ENCODE measurements at regions not wholly inside any gene's neighbourhood (a gene's known extent, or its start where the extent isn't known, plus 50 kb on each side); places are given as distances from the start of the nearest gene placed in this dataset.
"Not testable (repeated sequence)": the region's sequence is repeated elsewhere in the genome, so short reads cannot be mapped to it uniquely, and the experiment has no call there.

- no peak for DNase-seq (ENCODE audit: low read depth)
Measured at GRCh38 chr12:128026696-128027574, 240.0 kb upstream of the TMEM132C start.

DNA sequence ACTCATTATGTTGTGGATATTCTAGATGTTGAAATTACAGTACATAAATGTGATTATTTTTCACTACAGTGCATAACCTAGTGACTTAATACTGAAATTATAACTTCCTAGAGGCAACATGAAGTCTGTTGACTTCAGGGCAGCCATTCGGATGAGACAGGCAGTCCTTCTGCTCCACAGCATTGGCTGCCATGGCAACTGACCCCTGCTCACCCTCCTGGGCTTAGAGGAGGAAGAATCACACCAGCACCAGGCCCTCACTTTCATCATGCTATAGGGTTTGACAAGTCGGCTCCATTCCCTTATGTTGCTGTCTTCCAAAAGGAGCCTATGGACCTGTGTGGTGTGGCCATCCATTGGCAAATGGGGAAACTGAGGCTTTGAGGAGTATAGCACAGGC lies 233.5 kb upstream of the TMEM132C start:
- no peak for DNase-seq (ENCODE audit: low read depth)

GRCh38 chr12:128040971-128041370 lies 226.0 kb upstream of the TMEM132C start:
- DNase-seq (ENCODE audit: low read depth), result no peak

GRCh38 chr12:128042283-128042682 lies 224.7 kb upstream of the TMEM132C start:
- DNase-seq (ENCODE audit: low read depth), result not testable (repeated sequence)

DNA sequence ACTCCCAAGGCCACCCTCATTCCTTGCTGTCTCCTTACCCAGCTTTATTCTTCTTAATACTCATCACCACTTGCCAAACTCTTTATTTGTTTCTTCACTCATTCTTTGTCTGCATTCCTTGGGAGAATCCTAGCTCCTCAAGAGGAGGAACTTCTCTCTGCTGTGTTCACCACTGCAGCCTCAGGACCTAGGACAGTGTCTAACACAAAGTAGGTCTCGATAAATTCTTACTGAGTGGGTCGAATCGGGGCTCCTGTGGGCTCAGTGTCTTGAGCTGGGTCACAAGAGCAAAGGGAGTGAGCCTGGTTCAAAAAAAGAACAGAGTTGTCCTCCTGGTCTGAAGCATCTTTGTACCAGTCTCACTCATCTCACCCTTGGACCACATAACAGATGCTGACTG lies 224.1 kb upstream of the TMEM132C start:
- no peak for DNase-seq (ENCODE audit: low read depth)

DNA sequence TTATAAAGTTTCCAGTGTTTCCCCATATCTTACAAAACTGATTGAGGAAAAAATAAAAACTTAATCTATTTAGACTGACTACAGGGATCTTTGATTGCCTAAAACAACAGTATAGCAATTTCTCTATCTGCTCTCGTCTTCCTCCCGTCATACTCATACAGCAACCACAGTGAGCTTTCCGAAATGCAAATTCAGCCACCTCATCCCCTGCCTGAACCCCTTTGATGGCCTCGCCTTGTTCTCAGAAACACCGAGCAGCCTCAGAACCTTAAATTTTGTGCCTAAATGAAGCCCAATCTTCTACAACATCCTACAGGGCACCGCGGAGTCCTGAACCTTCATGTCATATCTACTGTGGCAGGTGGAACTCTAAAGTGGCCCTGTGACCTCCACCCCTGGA lies 223.7 kb upstream of the TMEM132C start:
- no peak for DNase-seq (ENCODE audit: low read depth)

GRCh38 chr12:128047266-128048060 lies 219.5 kb upstream of the TMEM132C start:
- no peak for DNase-seq (ENCODE audit: low read depth)

DNA sequence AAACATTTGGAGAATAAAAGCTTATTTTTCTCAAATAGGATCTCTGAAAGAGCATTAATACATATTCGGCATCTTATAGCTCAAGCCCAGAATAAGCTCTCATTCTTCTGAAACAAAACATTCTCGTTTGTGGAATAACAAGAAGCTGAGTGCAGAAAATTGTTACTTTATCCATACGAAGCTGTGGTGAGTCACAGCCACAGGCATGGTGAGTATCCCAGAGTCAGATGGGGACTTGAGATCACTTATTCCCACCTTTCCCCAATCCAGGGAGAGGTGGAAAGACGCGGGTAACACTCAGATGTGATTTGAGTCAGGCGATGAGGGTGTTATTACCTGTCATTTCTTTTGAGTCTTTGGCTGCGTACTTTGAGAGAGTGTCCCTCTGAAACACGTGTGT lies 214.6 kb upstream of the TMEM132C start:
- no peak for DNase-seq (ENCODE audit: low read depth)

GRCh38 chr12:128052777-128053176 lies 214.2 kb upstream of the TMEM132C start:
- DNase-seq (ENCODE audit: low read depth), result no peak

- no peak for DNase-seq (ENCODE audit: low read depth)
Measured at GRCh38 chr12:128055567-128055966, 211.4 kb upstream of the TMEM132C start.

DNA sequence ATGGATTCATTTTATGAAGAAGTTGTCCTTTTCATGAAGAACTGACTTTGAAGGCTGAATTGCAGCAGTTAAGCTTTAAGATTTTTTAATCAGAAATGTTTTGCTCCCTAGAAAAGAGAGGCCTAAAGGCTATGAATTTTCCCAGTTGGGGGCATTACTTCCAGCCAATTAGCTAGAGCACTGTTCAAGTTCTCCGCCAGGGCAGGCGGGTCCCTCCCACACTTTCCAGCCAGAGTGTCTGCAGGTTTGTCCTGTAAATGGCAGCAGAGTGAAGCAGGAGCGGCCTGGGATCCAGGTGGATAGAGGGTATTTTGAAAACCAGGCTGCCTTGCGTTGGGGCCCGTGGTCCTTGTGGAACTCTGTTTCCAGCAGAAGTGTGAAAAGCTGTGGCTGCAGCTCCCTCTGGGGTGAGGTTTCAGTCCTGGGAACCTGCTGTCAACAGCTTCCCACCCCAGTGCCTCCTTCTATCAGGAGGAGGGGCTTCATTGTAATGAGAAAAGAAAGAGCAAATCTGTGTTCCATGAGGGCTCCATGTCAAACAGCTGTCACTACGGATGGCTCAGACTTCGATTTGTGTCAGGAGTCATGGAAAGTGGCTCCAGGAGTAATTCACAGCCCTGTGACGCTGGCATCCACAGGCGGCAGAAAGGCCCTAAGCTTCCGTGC lies 210.7 kb upstream of the TMEM132C start:
- no peak for DNase-seq (ENCODE audit: low read depth)

DNA sequence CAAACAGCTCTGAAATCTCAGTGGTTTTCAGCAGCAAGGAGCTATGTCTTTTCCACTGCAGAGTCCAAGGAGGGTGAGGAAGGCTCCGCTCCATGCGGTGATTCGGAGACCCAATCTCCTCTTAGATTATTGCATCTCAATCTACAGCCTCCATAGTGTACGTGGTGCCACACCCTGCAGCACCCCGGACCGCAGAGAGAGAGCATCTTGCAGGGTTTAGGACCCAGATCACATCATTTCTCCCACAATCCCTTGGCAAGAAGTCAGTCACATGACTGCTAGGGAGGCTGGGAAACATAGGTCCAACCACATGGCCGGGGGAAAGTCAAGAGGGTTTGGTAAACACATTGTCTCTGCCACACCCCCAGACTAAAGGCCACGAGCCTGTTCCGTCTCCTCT lies 209.4 kb upstream of the TMEM132C start:
- no peak for DNase-seq (ENCODE audit: low read depth)

DNA sequence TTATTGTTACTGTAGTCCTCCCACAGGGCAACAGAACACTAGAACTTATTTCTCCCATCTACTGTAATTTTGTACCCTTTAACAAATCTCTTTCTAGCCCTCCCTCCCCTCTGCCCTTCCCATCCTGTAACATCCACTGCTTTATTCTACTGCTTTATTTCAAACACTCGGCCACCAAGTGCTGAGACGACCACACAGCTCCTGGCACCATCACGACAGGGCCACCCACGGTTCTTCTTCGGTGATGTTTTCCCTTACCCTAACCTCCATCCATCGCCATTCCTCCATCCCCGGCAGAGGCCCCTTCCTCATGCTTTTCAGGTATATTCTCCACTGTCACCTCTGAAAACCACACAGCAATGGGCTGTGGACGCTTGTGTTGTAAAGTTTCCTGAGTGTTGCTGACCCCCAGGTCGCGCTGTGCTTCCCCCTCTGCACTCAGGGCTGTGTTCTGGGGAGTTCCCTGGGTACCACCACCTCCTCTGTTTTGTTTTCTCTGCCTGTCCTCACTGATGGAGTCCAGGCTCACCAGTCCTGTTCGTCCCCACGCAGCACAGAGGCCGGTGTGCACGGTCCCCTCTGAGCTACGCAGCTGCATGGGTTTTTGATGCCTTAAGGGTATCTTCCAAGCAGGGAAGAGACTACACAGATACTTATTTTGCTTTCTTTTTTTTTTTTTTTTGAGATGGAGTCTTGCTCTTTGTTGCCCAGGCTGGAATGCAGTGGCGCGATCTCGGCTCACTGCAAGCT lies 207.2 kb upstream of the TMEM132C start:
- DNase-seq (ENCODE audit: low read depth), result no peak

DNA sequence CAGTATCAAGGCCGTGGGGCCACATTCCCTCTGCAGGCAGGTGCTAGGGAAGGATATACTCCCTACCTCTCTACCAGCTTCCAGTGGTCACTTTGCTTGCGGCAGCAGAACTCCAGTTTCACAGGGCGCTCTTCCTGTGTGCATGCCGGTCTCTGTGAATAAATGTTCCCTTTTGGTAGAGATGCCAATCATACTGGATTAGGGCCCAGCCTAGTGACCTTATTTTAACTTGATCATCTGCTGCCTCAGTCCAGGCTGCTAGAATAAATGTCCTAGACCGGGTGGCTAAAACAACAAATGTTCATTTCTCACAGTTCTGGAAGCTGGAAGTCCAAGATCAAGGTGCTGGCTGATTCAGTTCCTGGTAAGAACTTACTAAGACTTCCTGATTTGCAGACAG lies 198.8 kb upstream of the TMEM132C start:
- DNase-seq (ENCODE audit: low read depth), result no peak

DNA sequence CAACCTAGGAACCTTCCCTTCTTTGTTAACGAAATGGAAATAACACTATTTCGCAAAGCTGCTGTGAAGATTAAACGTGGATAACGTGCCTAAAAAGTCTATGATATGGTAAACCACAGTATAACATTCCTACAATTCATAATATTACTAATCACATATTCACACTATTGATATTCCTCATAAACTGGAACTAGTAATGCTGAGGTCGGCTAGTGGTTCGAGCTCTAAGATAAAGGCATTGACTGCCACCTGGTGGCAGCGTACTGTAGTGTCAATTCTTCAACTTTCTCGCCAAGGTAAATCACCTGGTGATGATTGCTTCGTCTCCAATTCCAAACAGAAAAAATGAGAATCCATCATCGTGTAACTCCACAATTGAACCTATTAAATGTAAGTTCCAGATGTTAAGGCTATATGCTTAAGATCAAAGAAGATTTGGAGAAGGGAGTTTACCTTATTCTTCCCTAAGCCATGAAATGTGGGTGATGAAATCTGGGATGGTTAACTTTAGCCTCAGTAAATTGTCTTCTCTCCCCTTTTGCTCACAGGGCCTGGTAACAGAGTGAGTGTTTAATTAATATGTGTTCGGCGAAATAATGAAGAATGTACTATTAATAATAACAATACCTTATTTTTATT lies 197.5 kb upstream of the TMEM132C start:
- no peak for DNase-seq (ENCODE audit: low read depth)

DNA sequence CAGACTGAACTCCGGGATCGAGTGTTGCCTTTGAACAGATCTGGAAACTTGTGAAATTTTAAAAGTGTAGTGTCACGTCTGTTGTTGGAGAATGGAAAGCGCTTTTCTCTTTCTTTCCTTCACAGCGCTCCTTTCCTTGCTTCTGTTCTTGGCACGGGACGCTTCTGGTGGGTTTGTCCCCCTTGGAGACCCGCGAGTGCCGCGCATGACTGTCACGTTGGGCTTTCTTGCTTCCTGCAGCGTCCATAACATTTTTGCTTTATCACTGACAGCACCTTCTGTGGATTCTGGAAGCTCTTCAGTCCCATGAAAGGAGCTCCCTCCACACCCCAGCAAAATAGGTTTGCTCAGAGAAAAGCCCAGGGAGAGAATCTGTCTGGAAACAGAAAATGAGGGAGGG lies 193.0 kb upstream of the TMEM132C start:
- no peak for DNase-seq (ENCODE audit: low read depth)

- no peak for DNase-seq (ENCODE audit: low read depth)
Measured at GRCh38 chr12:128075332-128075731, 191.6 kb upstream of the TMEM132C start.

GRCh38 chr12:128076188-128076587 lies 190.8 kb upstream of the TMEM132C start:
- DNase-seq (ENCODE audit: low read depth), result no peak

GRCh38 chr12:128077211-128077916 lies 189.6 kb upstream of the TMEM132C start:
- DNase-seq (ENCODE audit: low read depth), result no peak

DNA sequence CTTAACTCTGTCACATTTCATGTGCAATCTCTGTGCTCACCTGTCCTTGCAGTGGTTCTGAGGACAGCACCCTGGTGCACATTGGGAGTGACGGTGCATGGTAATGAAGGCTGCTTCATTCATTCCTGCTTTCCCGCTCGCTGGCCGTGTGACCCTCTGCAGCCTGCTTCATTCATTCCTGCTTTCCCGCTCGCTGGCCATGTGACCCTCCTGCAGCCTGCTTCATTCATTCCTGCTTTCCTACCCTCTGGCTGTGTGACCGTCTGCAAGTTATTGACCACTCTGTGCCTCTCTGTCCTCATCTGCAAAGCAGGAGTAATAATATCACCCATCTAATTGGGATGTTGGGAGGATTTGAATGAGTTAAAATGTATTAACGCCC lies 189.1 kb upstream of the TMEM132C start:
- DNase-seq (ENCODE audit: low read depth), result no peak
